Adrenal gland (tissue), 9 donors: ENCODE measurements at regions not wholly inside any gene's neighbourhood (a gene's known extent, or its start where the extent isn't known, plus 50 kb on each side); places are given as distances from the start of the nearest gene placed in this dataset.

Experiments
- DNase-seq, 7 donors: peaks; one replicate each; pipeline ENCODE4 v3.0.0-alpha.2; 2019 to 2020
- H3K27ac ChIP-seq, 5 donors: fragments of 200-600 bp; sonication (generic) in 4 of 5; 1 replicate in 3 of 5; 2 replicates in 2 of 5; pipeline versions ENCODE4 v1.5.1 to v1.8.0; 2016 to 2020; ENCODE audit warnings: mild to moderate bottlenecking in 1 of 5
- H3K27me3 ChIP-seq: fragments of 200-600 bp; 2 replicates; pipeline ENCODE4 v1.8.0; 2021
- H3K36me3 ChIP-seq, 2 donors: fragments of 200-600 bp; replicated peaks in 1 of 2; 1 replicate in 1 of 2; 2 replicates in 1 of 2; pipeline versions ENCODE4 v1.5.1 to v1.8.0; 2018 to 2022
- H3K4me1 ChIP-seq, 2 donors: fragments of 200-600 bp; replicated peaks in 1 of 2; 1 replicate in 1 of 2; 2 replicates in 1 of 2; pipeline versions ENCODE4 v1.5.1 to v1.8.0; 2018 to 2021
- H3K4me3 ChIP-seq, 4 donors: fragments of 200-600 bp; sonication (generic) in 3 of 4; one replicate each; pipeline ENCODE4 v1.5.1; 2016 to 2018
- H3K9me3 ChIP-seq, 3 donors: fragments of 200-600 bp; sonication (generic) in 1 of 3; replicated peaks in 1 of 3; 1 replicate in 2 of 3; 2 replicates in 1 of 3; pipeline versions ENCODE4 v1.5.1 to v1.8.0; 2016 to 2021
- CTCF ChIP-seq, 6 experiments: fragments of 450-650 bp in 4 of 6; fragments of 200-600 bp in 2 of 6; sonication (generic) in 1 of 6; IDR thresholded peaks; 1 replicate in 5 of 6; 2 replicates in 1 of 6; pipeline versions ENCODE4 v1.5.1 to v1.8.0; 2016 to 2021; ENCODE audit warnings: antibody characterized with exemption in 6 of 6, mild to moderate bottlenecking in 2 of 6, moderate library complexity in 1 of 6
- POLR2A ChIP-seq, 2 donors: fragments of 450-650 bp; IDR thresholded peaks; one replicate each; pipeline ENCODE4 v1.6.1; 2017; ENCODE audit warnings: antibody characterized with exemption in 2 of 2, mild to moderate bottlenecking in 2 of 2, moderate library complexity in 1 of 2
- WGBS, 4 donors: extraction: QIAGEN DNeasy Blood & Tissue Kit in 2 of 4; methylation state at CpG; one replicate each; pipeline versions ENCODE4 v1.1.5 to v1.1.7; 2013 to 2017; 5-methylcytosine and 5-hydroxymethylcytosine counted together
- intact Hi-C, 2 donors: fragments of 100-400 bp; cut with DNase I; formaldehyde crosslinking; loops; one replicate each; pipeline versions ENCODE4 v1.14.1 to v1.15.0; 2022 to 2023
- donor health status: healthy with polysubstance abuse.
- donor health status: Bipolar disorder and iron deficiency.
- donor health status: DM: yes; HTN: yes; CAD: no.
- donor health status: DM: no; HTN: no; CAD: no.
- donor health status: DM: no; HTN: no; CAD: no.

- H3K4me1 ChIP-seq: no peaks in the 10 kb centered on the region
- H3K27ac ChIP-seq: no peak overlapping the region
- H3K9me3 ChIP-seq: no peaks in the 10 kb centered on the region
- H3K27me3 ChIP-seq: peaks cover 3% of the 10 kb centered on the region
- WGBS, 4 donors: 31 to 47% (median 36%) methylated on average over 12 of the region's 12 CpGs
- no peak overlapping the region for H3K4me3 ChIP-seq
- DNase-seq: no peak
- TF ChIP-seq CTCF (IDR thresholded peaks at IDR 0.05): no peak
- no peak for TF ChIP-seq POLR2A (IDR thresholded peaks at IDR 0.05)
- intact Hi-C loops: no loop called here
- no peaks in the 10 kb centered on the region for H3K36me3 ChIP-seq
Observed at GRCh38 chr11:133654630-133655212, 122.4 kb upstream of the OPCML start.

- no peak for DNase-seq
- intact Hi-C loops: no loop called here
- Histone ChIP-seq H3K27me3 (no peaks in the 10 kb centered on the region), H3K36me3 (no peaks in the 10 kb centered on the region), H3K9me3 (no peaks in the 10 kb centered on the region), H3K27ac (no peak overlapping the region), H3K4me1 (no peaks in the 10 kb centered on the region), H3K4me3 (no peak overlapping the region)
- TF ChIP-seq CTCF (IDR thresholded peaks at IDR 0.05) (no peak), POLR2A (IDR thresholded peaks at IDR 0.05) (no peak)
- 53 to 66% (median 57%) methylated on average over 5 of the region's 5 CpGs for WGBS, 4 donors
Observed at GRCh38 chr11:133653336-133653735, 121.0 kb upstream of the OPCML start.

GRCh38 chr11:133650082-133650481 is 117.8 kb upstream of the OPCML start:
- Histone ChIP-seq H3K4me3 (no peak overlapping the region), H3K9me3 (no peaks in the 10 kb centered on the region), H3K36me3 (no peaks in the 10 kb centered on the region), H3K27me3 (no peaks in the 10 kb centered on the region), H3K27ac (no peak overlapping the region), H3K4me1 (no peaks in the 10 kb centered on the region)
- DNase-seq: no peak
- TF ChIP-seq POLR2A (IDR thresholded peaks at IDR 0.05): no peak
- no peak for TF ChIP-seq CTCF (IDR thresholded peaks at IDR 0.05)
- 22 to 41% (median 35%) methylated on average over 4 of the region's 4 CpGs for WGBS, 4 donors
- intact Hi-C loops: no loop called here

GRCh38 chr11:133649040-133649439 is 116.7 kb upstream of the OPCML start:
- Histone ChIP-seq H3K27me3 (no peaks in the 10 kb centered on the region), H3K36me3 (no peaks in the 10 kb centered on the region), H3K27ac (no peak overlapping the region), H3K4me1 (no peaks in the 10 kb centered on the region), H3K4me3 (no peak overlapping the region), H3K9me3 (no peaks in the 10 kb centered on the region)
- no peak for DNase-seq
- no peak for TF ChIP-seq POLR2A (IDR thresholded peaks at IDR 0.05)
- TF ChIP-seq CTCF (IDR thresholded peaks at IDR 0.05): no peak
- 50 to 71% (median 70%) methylated on average over 14 to 16 of the region's 16 CpGs for WGBS, 4 donors
- intact Hi-C loops: no loop called here
